Hematopoietic multipotent progenitor cell treated with erythropoietin and hydrocortisone succinate and interleukin-3 and kit ligand, for 6 days (in vitro differentiated cells): ENCODE measurements at regions not wholly inside any gene's neighbourhood (a gene's known extent, or its start where the extent isn't known, plus 50 kb on each side); places are given as distances from the start of the nearest gene placed in this dataset.
"Not testable (repeated sequence)": the region's sequence is repeated elsewhere in the genome, so short reads cannot be mapped to it uniquely, and the experiment has no call there.

ENCODE experiments used
- DNase-seq: peaks from one replicate; pipeline ENCODE4 v3.0.0-alpha.2; 2015

- DNase-seq = no peak
These were observed 1021.8 kb upstream of the INTU start for GRCh38 chr4:126610933-126611332.

- no peak for DNase-seq
These were observed 1020.9 kb upstream of the INTU start for GRCh38 chr4:126611900-126612299.

- no peak for DNase-seq
These were observed 1018.4 kb upstream of the INTU start for GRCh38 chr4:126614356-126614855.

GRCh38 chr4:126616795-126617194, 1016.0 kb upstream of the INTU start:
- no peak for DNase-seq

GRCh38 chr4:126627255-126627654, 1005.5 kb upstream of the INTU start:
- no peak for DNase-seq

- DNase-seq = no peak
These were observed 1003.8 kb upstream of the INTU start for GRCh38 chr4:126628933-126629332.

GRCh38 chr4:126630230-126630629, 1002.5 kb upstream of the INTU start:
- DNase-seq = no peak

GRCh38 chr4:126633306-126633705, 999.5 kb upstream of the INTU start:
- DNase-seq = no peak

GRCh38 chr4:126637706-126638105, 995.1 kb upstream of the INTU start:
- DNase-seq = no peak

- DNase-seq = no peak
These were observed 985.4 kb upstream of the INTU start for GRCh38 chr4:126647320-126647719.

- no peak for DNase-seq
These were observed 984.9 kb upstream of the INTU start for GRCh38 chr4:126647756-126648397.

GRCh38 chr4:126658411-126658810, 974.3 kb upstream of the INTU start:
- DNase-seq = no peak

GRCh38 chr4:126661194-126661593, 971.6 kb upstream of the INTU start:
- DNase-seq = no peak

- DNase-seq = no peak
These were observed 967.9 kb upstream of the INTU start for GRCh38 chr4:126664839-126665238.

GRCh38 chr4:126670038-126670437, 962.7 kb upstream of the INTU start:
- not testable (repeated sequence) for DNase-seq

- DNase-seq = no peak
These were observed 954.1 kb upstream of the INTU start for GRCh38 chr4:126678618-126679017.

- no peak for DNase-seq
These were observed 953.5 kb upstream of the INTU start for GRCh38 chr4:126679303-126679702.

- no peak for DNase-seq
These were observed 950.5 kb upstream of the INTU start for GRCh38 chr4:126682250-126682649.

- no peak for DNase-seq
These were observed 946.3 kb upstream of the INTU start for GRCh38 chr4:126686491-126686890.

GRCh38 chr4:126687655-126688358, 945.0 kb upstream of the INTU start:
- DNase-seq = no peak

GRCh38 chr4:126691797-126692196, 941.0 kb upstream of the INTU start:
- no peak for DNase-seq

- no peak for DNase-seq
These were observed 935.0 kb upstream of the INTU start for GRCh38 chr4:126697748-126698147.

GRCh38 chr4:126698224-126698623, 934.5 kb upstream of the INTU start:
- no peak for DNase-seq

GRCh38 chr4:126701756-126702155, 931.0 kb upstream of the INTU start:
- DNase-seq = no peak

GRCh38 chr4:126702747-126703146, 930.0 kb upstream of the INTU start:
- DNase-seq = no peak
